HG03095 (cell line): ENCODE measurements at regions not wholly inside any gene's neighbourhood (a gene's known extent, or its start where the extent isn't known, plus 50 kb on each side); places are given as distances from the start of the nearest gene placed in this dataset.
"Not testable (repeated sequence)": the region's sequence is repeated elsewhere in the genome, so short reads cannot be mapped to it uniquely, and the experiment has no call there.

Experiments used
- ATAC-seq: cut with Tn5 transposase; IDR thresholded peaks from one replicate; pipeline ENCODE4 v1.9.1; 2021; ENCODE audit warnings: moderate library complexity; ENCODE audit not compliant: unreplicated experiment

DNA sequence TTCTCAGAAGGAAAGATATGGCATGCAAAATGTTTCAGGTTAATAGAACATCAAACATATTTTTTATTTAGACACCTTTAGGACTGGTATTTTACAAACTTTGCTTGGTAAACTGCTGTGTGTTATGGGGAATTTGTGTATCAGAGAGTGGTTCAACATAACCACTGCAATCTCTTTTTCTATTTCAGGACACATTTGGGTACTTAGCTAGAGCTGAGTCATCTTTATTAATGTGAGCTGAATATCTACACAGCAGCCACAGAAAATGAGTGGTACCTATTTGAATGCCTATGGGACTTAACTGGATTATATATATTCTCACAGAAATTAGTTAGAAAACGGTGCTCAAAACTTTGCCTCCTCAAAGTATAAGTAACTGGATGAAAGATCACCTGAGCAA lies 179.8 kb downstream of the SPDYE17 start:
- not testable (repeated sequence) for ATAC-seq

DNA sequence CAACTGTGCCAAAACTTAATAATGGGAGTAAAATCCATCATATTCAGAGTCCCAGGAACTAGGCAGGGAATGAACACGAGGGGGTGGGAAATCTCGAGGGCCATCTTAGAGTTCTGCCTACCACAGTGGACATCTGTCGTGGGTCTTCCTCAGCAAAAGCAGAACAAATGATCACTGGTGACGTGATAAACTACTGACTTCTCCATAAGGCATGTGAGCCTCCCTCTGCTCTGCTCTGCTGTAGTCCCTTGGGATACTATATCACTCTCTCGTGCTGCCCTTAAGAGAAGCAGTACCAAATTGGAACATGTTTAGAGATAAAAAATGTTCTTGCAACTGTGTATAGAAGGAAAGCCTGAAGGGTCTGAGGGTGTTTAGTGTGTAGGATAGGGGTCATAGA lies 180.5 kb downstream of the SPDYE17 start:
- not testable (repeated sequence) for ATAC-seq

DNA sequence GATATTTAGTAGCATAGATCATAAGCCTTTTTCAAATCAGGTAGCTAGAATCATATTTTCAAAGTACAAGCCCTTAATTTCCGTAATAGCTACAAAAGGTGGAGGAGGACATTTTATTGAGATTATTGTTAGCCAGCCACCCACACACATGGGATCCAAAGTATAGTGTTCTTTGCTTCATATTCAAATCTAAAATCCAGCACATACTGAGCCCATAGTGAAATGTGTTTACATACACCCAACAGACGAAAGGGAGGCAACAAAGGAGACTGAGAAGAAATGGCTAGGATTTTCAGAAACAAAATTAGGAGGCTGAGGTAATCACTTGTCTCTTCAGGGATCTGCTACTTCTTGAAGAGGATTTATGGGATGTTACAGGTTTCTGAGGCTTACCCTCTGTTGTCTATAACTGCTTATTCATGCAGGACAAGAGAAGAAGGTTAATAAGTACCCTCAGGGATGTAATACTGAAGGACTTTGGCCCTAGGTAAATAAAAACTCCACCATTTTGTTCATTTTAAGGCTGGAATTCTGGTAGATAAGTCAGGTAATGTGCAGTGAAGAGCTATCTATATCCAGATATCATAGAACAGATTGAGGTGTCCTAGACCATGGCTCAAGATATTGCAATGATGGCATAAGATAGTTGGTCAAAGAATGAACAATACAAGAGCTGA lies 182.1 kb downstream of the SPDYE17 start:
- ATAC-seq, result not testable (repeated sequence)

DNA sequence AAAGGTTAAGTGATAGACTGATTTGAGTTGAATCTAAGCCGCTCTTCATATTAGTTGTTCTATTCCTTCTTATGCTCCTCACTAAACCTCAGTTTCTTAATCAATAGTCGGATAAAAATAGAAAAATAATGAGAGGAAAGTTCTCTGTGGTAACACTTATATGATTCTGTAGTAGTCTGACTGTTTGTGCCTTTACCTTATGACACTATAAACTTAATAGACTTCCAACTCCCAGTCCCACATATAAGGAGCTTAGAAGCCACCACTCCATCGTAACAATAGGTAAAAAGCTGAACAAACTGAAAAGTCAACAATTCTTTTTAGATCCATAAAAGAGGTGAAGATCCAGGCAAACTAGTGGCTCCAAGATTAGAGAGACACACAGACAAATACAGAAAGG lies 192.3 kb downstream of the SPDYE17 start:
- ATAC-seq, result not testable (repeated sequence)

DNA sequence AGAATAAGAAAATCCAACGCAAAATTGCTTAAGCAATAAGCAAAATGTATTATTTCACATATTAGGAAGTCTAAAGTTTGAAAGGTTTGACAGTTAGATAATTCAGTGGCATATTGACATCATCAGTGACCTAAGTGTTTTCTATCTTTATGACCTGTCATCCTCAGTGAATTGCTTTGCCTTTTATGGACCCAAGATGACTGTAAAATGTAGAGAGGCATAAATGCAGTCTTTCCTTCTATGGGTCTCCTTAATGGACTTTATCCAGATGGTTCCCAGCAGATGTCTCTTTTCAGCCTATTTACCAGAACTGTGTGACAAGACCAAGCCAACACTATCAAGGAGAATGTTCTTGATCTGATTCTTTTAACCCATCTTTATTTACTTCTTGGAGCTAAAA lies 192.9 kb downstream of the SPDYE17 start:
- not testable (repeated sequence) for ATAC-seq

DNA sequence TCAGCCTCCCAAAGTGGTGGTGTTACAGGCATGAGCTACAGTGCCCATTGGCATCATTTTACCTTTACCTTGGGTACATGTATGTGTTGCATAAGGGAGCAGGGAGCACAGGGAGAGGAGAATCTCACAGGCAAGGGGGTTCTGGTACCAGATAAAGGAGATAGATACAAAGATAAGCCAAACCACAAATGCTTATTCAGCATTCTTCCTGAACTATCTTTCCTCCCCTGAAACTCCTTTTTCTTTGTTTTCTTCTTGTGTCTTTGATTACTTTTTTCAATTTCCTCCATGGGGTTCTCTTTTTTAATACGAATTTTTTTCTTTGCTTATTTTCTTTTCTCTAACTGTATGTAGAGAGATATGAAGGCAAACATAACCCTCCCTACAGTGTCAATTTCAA lies 193.8 kb downstream of the SPDYE17 start:
- not testable (repeated sequence) for ATAC-seq

DNA sequence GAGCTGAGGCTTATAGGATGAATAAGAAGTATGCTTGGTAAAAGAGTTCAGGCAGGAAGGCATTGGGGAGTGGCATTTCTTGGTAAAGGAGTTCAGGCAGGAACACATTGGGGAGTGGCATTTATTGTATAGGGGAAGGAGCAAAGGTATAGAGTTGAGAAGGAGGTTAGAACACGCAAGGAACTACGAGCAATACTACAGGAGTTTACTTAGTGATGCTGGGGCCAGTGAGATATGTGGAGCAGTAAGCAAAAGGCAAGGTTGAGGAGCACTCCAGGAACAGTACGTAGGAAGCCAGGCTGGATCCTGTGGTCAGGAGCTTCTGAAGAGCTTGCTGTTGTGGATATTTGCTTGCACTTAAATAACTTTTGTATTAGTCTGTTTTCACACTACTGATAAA lies 202.2 kb upstream of the POMZP3 start:
- not testable (repeated sequence) for ATAC-seq

DNA sequence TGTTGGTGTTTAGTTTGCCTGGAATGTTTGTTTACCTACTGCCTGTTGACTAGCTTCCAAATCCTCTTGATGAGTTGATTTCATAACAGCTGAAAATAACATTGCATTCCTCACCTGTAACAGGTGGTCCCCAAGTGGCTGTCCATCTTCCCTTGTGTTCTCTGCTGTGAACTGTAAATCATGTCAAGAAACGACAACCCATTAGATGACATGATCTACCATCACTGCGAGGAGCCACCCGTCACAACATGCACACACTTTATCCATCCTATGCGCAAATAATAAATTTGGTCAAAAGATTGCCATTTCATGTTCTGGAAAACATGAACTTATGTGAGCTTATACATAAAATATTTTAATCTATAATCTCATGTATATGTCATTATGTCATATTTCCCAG lies 199.1 kb upstream of the POMZP3 start:
- ATAC-seq, result not testable (repeated sequence)

DNA sequence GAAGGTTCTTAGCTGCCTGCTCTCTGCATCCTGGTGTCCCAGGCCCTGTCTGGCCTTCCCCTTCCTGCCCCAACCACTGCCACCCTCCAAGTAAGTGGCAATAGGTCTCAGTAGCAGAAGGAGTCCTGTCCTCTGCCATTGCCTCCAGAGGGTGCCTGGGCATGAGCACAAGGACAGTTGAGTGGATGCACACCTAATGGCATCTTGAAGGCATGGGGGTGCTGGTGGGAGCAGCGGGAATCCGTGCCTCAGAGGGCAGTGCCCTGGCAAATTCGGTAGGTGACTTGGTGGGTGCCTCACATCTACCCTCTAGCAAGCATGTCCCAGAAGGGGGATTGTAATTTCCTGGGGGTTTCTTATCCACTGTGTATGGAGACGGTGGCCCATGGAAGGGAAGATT lies 182.8 kb upstream of the POMZP3 start:
- ATAC-seq, result not testable (repeated sequence)

DNA sequence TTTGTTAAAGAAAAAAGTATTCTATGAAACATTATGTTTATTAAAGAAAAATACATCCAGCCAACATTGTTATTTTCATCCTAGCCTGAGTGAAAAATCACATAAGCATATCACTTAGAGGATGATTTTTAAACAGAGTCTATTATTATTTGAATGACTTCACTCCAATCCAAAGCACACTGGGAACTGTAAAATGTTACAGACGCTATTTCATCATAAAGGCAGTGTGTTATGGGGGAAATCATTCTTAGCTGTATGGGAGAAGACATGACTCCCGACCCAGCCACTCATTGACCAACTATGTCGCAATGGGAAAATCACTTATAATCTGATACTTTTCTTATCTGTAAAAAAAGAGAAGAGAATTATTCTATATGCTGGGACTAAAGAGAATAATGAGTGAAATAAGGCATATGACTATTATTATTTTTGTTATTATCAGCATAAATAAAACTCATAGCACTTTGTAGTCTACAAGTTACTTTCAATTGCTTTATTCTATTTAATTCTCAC lies 180.6 kb upstream of the POMZP3 start:
- ATAC-seq, result not testable (repeated sequence)

DNA sequence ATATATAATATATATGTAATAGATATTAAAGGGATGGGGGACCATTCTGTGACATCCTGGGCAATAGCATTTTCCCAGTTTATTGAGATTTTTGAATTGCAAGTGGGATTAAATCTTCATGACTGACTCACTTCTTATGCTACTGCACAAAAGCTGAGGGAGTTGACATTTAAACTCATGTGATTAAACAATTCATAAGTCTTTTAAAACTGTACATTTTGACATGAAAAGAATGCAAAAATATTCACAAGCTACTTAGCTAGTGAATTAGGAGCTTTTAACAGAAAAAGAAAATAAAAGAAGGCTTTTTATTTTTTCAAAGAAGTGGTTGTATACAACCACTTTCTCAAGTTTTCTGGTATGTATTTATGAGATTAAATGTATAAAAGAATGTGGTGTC lies 179.4 kb upstream of the POMZP3 start:
- ATAC-seq, result not testable (repeated sequence)

DNA sequence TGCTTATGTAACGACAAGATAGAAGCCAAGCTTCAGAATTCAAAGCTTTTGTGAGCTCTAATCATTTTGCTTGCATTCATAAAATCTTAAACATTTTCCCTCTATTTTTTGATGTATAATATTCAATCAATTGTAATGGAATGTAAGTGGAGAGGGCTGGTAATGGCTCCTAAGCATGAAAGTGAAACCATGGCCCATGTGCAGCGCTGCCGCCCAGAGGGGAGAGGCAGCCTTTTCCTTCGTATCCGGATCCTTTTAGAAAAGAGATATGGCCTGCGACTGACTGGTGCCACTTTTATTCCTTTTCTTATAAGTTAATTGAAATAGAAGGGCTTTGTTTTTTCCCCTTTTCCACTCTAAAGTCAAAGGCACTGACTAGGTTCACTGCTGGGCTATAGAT lies 178.9 kb upstream of the POMZP3 start:
- ATAC-seq, result not testable (repeated sequence)

DNA sequence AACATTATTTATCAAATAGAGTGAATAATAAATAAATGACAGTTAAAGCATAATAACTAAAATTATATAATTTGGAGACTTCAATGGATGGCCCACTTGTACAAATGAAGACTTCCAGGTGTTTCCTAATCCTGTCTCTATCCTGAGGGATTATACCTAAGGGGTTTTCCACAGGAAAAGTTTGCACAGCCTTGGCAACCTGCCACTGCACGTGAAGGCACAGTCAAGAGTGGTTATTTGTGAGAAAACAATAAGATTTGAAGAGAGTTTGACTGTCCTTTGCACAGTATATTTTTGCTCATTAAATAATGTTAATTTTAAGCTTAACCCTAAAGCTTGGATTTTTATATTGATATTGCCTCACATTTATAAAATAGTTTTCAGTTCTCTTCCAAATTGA lies 178.2 kb upstream of the POMZP3 start:
- not testable (repeated sequence) for ATAC-seq

DNA sequence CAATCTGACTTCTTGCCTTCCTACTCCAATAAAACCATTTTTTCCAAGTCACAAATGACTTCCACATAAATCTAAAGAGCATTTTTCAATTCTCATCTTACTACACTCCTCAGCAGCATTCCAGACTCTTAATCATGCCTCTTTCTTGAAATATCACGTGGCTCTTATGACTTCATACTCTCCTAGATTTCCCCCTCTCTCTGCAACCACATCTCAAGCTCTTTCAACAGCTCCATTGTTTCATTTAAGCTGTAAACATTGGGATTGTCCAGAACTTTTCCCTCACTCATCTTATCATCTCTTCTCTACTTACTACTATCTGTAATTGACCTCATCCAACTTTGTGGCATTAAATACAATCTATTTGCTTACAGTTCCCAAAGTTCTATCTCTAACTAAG lies 170.6 kb upstream of the POMZP3 start:
- ATAC-seq, result not testable (repeated sequence)

DNA sequence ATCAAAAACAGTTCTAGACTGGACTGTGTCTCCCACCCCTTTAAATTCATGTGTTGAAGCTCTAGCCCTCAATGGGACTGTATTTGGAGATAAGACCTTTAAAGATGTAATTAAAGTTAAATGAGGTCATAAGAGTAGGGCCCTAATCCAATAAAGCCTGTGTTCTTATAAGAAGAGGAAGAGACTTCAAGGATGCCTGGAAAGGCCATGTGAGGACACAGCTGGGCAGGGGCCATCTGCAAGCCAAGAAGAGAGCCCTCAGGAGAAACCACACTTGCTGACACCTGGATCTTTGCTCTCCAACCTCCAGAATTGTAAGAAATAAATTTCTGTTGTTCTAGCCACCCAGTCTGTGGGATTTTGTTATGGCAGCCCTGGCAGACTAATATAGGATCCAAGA lies 153.6 kb upstream of the POMZP3 start:
- not testable (repeated sequence) for ATAC-seq

DNA sequence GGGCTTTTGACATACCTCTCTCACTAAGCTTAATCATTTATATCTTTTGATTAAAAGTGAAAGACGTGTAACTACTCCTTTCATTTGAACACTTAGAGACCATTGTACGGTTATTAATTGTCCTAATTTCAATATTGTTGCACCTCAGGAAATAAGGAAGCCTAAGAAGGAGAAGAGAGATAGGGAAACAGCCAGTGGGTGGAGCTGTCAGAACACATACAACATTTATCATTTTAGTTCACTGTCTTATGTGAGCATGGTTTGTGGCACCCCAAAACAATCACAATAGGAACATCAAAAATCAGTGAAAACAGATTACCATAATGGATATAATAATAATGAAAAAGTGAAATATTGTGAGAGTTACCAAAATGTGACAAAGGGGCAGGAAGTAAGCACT lies 147.2 kb upstream of the POMZP3 start:
- not testable (repeated sequence) for ATAC-seq

DNA sequence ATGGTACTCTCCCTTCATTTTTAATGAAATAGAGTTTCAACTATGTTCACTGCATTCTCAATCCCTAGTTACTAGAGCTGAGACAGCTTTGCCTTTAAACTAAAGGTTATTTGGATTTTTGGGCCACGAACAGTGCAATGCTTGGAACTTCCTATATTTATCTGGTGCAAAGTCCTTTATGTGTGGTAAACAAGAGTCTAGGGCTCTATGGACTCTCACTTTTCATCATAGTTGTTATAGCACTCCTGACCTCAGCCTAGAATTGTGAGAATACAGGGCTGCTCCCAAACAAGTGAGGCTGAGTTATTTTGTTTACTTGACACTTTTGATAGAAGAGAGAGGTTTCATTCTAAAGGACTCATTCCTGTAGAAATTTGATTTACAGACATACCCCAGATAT lies 144.9 kb upstream of the POMZP3 start:
- ATAC-seq, result not testable (repeated sequence)

DNA sequence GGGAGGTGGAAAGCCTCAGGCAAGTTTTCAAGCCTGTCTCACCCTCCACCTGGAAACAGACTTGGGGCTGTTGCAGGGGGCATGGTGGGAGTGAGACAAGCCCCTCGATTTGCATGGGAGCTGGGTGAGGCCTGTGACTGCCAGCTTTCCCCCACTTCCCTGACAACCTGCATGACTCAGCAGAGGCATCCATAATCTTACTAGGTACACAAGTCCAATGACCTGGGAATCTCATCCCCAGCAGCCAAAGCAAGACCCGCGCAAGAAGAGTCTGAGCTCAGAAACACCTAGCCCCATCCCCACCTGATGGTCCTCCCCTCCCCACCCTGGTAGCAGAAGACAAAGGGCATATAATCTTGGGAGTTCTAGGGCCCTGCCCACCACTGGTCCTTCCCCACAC lies 136.9 kb upstream of the POMZP3 start:
- not testable (repeated sequence) for ATAC-seq

DNA sequence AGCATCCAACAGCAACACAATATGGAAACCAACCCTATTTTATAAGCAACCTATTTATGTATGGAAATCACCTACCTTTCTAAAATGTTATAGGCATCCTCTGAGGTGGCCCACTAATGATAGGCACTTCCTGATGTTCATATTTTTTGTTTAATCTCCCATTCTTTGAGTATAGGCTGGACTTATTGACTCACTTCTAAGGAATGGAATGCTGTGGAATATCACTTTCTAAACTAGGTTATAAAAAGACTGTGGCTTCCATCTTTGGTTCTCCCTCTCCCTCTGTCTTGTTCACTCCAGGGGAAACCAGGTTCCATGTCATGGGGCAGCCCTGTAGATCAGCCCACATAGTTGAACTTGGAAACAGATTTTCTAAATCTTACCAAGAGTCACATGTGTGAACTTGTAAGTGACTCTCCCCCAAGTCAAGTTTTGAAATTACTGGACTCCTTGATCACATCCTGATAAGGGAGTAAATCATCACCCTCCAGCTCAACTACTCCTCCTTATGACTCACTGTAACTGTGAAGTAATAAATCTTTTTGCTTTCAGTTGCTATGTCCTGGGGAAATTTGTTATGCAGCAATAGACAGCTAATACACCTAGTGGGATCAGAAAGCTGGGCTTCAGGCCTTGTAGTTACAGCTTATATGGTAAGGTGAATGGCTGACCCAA lies 133.6 kb upstream of the POMZP3 start:
- not testable (repeated sequence) for ATAC-seq

DNA sequence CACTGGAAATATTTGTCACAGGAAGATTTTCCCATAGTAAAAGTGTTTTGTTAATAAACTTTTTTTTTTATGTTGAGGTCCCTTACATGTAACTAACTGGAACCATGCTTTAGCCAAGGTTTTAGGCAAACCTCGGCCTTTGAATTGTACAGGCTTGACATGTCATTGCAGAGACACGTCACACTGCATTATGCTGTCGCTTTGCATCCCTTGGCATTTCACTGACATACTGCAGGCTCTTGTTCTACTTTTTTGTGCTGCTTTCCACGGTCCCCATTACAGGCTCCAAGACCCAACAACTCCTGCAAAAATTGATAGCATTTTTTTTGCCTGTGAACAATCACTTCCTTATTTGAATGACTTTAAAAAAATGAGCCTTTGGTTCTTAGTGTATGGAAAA lies 112.5 kb upstream of the POMZP3 start:
- not testable (repeated sequence) for ATAC-seq

DNA sequence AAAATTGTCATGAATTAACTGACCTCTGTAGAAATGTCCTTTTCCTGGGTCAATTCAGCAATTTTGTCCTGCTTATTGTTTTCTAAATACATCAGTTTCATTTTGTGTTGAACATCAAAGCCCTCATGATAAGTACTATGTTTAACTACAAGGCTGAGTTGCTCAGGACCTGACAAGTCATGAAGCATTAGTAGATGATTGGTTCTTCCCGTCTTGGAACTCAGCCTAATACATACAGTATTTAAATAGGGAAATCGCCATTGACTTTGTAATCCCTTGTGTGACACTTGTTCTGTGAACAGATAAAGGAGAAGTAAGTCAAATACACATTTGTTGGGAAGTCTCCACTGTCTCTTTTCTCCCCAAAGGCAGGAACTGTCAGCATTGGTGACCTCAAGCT lies 109.6 kb upstream of the POMZP3 start:
- not testable (repeated sequence) for ATAC-seq

DNA sequence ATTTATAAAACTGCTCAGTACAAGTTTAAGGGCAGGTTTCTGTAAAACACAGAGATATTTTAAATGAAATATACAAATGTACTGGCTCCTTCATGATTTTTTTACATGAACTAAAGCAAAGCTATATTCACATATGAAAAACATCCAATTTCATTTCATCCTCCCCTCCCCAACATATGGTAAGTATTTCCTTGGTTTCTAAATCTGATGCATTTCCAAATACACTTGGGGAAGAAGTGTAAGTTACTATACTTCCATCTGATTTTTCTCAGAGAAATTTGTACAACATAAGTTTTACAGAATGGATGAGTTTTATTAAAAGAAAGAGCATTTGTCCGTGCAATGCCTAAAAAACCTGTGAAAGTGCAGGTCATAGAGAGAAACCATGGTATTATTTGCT lies 109.0 kb upstream of the POMZP3 start:
- not testable (repeated sequence) for ATAC-seq
